ENCODE measurements at regions not wholly inside any gene's neighbourhood (a gene's known extent, or its start where the extent isn't known, plus 50 kb on each side); places are given as distances from the start of the nearest gene placed in this dataset.

DNA sequence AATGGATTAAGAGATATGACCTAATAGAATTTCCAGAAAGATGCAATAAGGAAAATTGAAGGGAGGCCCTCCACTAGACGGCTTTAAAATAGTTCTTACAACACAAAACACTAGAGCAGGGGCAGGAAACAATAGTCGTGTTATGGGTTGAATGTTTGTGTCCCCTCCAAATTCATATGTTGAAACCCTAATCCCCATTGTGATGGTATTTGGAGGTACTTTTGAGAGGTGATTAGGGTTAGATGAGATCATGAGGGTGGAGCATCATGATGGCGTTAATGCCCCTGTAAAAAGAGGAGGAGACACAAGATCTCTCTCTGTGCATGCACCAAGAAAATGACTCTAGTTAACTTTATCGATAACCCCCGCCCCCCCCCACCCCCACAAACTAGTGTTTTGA, 104.0 kb upstream of the HMGN3 start:
- Histone ChIP-seq H3K9ac (ENCODE audit: low read length) (no peak overlapping the region), H3K9me3 (ENCODE audit: control insufficient read depth in 1 of 2, insufficient read depth in 1 of 2, low read depth in 1 of 2, low read length in 2 of 2) (no peaks in the 10 kb centered on the region), H3K4me1 (ENCODE audit: control insufficient read depth in 1 of 2, insufficient read depth in 2 of 2, low read length in 2 of 2) (no peaks in the 10 kb centered on the region), H3K79me2 (ENCODE audit: insufficient read depth, low read length) (no peaks in the 10 kb centered on the region), H3K9me2 (ENCODE audit: insufficient read depth) (no peaks in the 10 kb centered on the region), H3K27me3 (ENCODE audit: insufficient read depth, low read length) (no peaks in the 10 kb centered on the region), H4K20me1 (ENCODE audit: insufficient read depth) (no peaks in the 10 kb centered on the region), H2AFZ (ENCODE audit: low read depth, low read length, poor library complexity, severe bottlenecking) (no peak overlapping the region), H3K27ac (ENCODE audit: low read depth, low read length) (no peak overlapping the region), H3K36me3 (ENCODE audit: control insufficient read depth in 1 of 2, insufficient read depth in 2 of 2, low read length in 2 of 2) (no peaks in the 10 kb centered on the region), H3K4me2 (ENCODE audit: low read length) (no peak overlapping the region), H3K4me3 (replicated peaks in 1 of 2; ENCODE audit: low read depth in 1 of 2, low read length in 2 of 2) (no peak overlapping the region)
- BruUV-seq (replicated peaks): no TSS peak
- POLR2A ChIA-PET: no interaction called here
- CTCF ChIA-PET: no interaction called here
- DNase-seq (ENCODE audit: low read depth, low spot score) (no peak), ATAC-seq (no peak)
- TF ChIP-seq EGR1 (IDR thresholded peaks at IDR 0.05; ENCODE audit: low read depth): no peak
- no peak for TF ChIP-seq ZBTB33 (IDR thresholded peaks at IDR 0.05; ENCODE audit: extremely low read depth, insufficient replicate concordance, low read length)
- no peak for TF ChIP-seq CTCF (IDR thresholded peaks at IDR 0.05 in 2 of 3, conservative IDR thresholded peaks at IDR 0.05 in 1 of 3; ENCODE audit: borderline replicate concordance in 1 of 3, insufficient read depth in 1 of 3, low read depth in 2 of 3, low read length in 2 of 3)
- TF ChIP-seq POLR2AphosphoS5 (IDR thresholded peaks at IDR 0.05; ENCODE audit: low read depth, low read length): no peak
- TF ChIP-seq SP1 (IDR thresholded peaks at IDR 0.05; ENCODE audit: low read depth): no peak
- RAD21 ChIA-PET (ENCODE audit: low non-redundant PET in 1 of 2, low total read pairs in 2 of 2, uncharacterized antibody in 2 of 2, unreplicated experiment in 2 of 2): no interaction called here
- intact Hi-C loops (cut with micrococcal nuclease): no loop called here
